GM23338 (cell line): ENCODE measurements at regions not wholly inside any gene's neighbourhood (a gene's known extent, or its start where the extent isn't known, plus 50 kb on each side); places are given as distances from the start of the nearest gene placed in this dataset.
"Not testable (repeated sequence)": the region's sequence is repeated elsewhere in the genome, so short reads cannot be mapped to it uniquely, and the experiment has no call there.

Experiments used
- ATAC-seq: fragments of 200-7000 bp; cut with Tn5 transposase; 3 replicates; pipeline ENCODE4 v1.9.1; 2020
- DNase-seq: peaks from one replicate; pipeline ENCODE4 v3.0.0-alpha.2; 2015; ENCODE audit warnings: low spot score
- H2AFZ ChIP-seq: fragments of 200-600 bp; sonication (generic); 2 replicates; pipeline ENCODE4 v1.8.0; 2016; ENCODE audit warnings: antibody characterized with exemption, mild to moderate bottlenecking, moderate library complexity
- H3F3A ChIP-seq: fragments of 200-600 bp; sonication (generic); replicated peaks from 2 replicates; pipeline ENCODE4 v1.8.0; 2017; ENCODE audit warnings: antibody characterized with exemption, mixed run types, low read depth
- H3K27ac ChIP-seq: fragments of 200-600 bp; sonication (generic); 2 replicates; pipeline ENCODE4 v1.6.1; 2016; ENCODE audit warnings: low read depth
- H3K27me3 ChIP-seq: fragments of 200-600 bp; sonication (generic); 2 replicates; pipeline ENCODE4 v1.8.0; 2016; ENCODE audit warnings: mild to moderate bottlenecking, mixed run types, moderate library complexity; ENCODE audit not compliant: insufficient read depth
- H3K36me3 ChIP-seq: fragments of 200-600 bp; sonication (generic); 2 replicates; pipeline ENCODE4 v1.8.0; 2016; ENCODE audit warnings: mild to moderate bottlenecking; ENCODE audit not compliant: insufficient read depth
- H3K4me1 ChIP-seq: fragments of 200-600 bp; sonication (generic); 2 replicates; pipeline ENCODE4 v1.8.0; 2016; ENCODE audit warnings: mild to moderate bottlenecking, moderate library complexity; ENCODE audit not compliant: insufficient read depth
- H3K4me2 ChIP-seq: fragments of 200-600 bp; sonication (generic); 2 replicates; pipeline ENCODE4 v1.7.1; 2017; ENCODE audit warnings: mixed run types
- H3K4me3 ChIP-seq: fragments of 200-600 bp; sonication (generic); 2 replicates; pipeline ENCODE4 v1.6.1; 2016; ENCODE audit warnings: mixed run types
- H3K79me2 ChIP-seq: fragments of 200-600 bp; sonication (generic); replicated peaks from 2 replicates; pipeline ENCODE4 v1.8.0; 2017; ENCODE audit warnings: mild to moderate bottlenecking; ENCODE audit not compliant: insufficient read depth
- H3K9me2 ChIP-seq: fragments of 200-600 bp; sonication (generic); 2 replicates; pipeline ENCODE4 v1.8.0; 2017; ENCODE audit not compliant: insufficient read depth
- H4K20me1 ChIP-seq: fragments of 200-600 bp; sonication (generic); replicated peaks from 2 replicates; pipeline ENCODE4 v1.8.0; 2017; ENCODE audit warnings: mild to moderate bottlenecking; ENCODE audit not compliant: insufficient read depth
- H3K27ac Mint-ChIP-seq: 2 replicates; pipeline ENCODE4 v1.8.0; 2020; ENCODE audit warnings: inconsistent platforms, mild to moderate bottlenecking, moderate library complexity, mixed read lengths
- H3K27me3 Mint-ChIP-seq: 3 replicates; pipeline ENCODE4 v1.8.0; 2022; ENCODE audit warnings: low read depth, mild to moderate bottlenecking, moderate library complexity, mixed read lengths, inconsistent platforms; ENCODE audit not compliant: insufficient read depth, poor library complexity
- H3K36me3 Mint-ChIP-seq: 3 replicates; pipeline ENCODE4 v1.8.0; 2021; ENCODE audit warnings: low read depth, mild to moderate bottlenecking, inconsistent platforms, moderate library complexity, mixed read lengths
- H3K4me1 Mint-ChIP-seq: 3 replicates; pipeline ENCODE4 v1.8.0; 2020; ENCODE audit warnings: mild to moderate bottlenecking, inconsistent platforms, mixed read lengths
- H3K4me3 Mint-ChIP-seq: 3 replicates; pipeline ENCODE4 v1.8.0; 2021; ENCODE audit warnings: moderate library complexity, mild to moderate bottlenecking, inconsistent platforms, mixed read lengths
- H3K9me3 Mint-ChIP-seq: 3 replicates; pipeline ENCODE4 v1.8.0; 2020; ENCODE audit warnings: moderate library complexity, mild to moderate bottlenecking, inconsistent platforms, mixed read lengths
- CTCF ChIP-seq, 2 experiments: fragments of 200-600 bp in 1 of 2; sonication (generic) in 1 of 2; conservative IDR thresholded peaks; 2 replicates each; pipeline versions ENCODE4 v1.5.1 to v1.6.1; 2016 to 2017; ENCODE audit warnings: antibody characterized with exemption in 2 of 2, low read depth in 2 of 2, mild to moderate bottlenecking in 2 of 2, moderate library complexity in 1 of 2
- JUNB ChIP-seq: IDR thresholded peaks from one replicate; pipeline ENCODE4 v1.6.1; 2016; ENCODE audit warnings: antibody characterized with exemption; ENCODE audit not compliant: unreplicated experiment
- STAT1 ChIP-seq: IDR thresholded peaks from one replicate; pipeline ENCODE4 v1.6.1; 2016; ENCODE audit warnings: antibody characterized with exemption; ENCODE audit not compliant: unreplicated experiment

GRCh38 chr1:31488528-31488927, 75.5 kb downstream of the SERINC2 start (continued):
- TF ChIP-seq CTCF (conservative IDR thresholded peaks at IDR 0.05; ENCODE audit: low read depth in 2 of 2) (no peak), STAT1 (no peak), JUNB (no peak)

- not testable (repeated sequence) for H3F3A ChIP-seq, ATAC-seq, H3K9me2 ChIP-seq, H3K4me3 ChIP-seq, DNase-seq, H3K27me3 Mint-ChIP-seq, H3K27ac ChIP-seq, H3K79me2 ChIP-seq, H3K4me2 ChIP-seq, H3K36me3 Mint-ChIP-seq, H3K36me3 ChIP-seq, H2AFZ ChIP-seq, H3K4me3 Mint-ChIP-seq, H4K20me1 ChIP-seq, H3K27me3 ChIP-seq, H3K27ac Mint-ChIP-seq
- peaks cover 18% of the 10 kb centered on the region for H3K4me1 ChIP-seq
- peaks cover 13% of the 10 kb centered on the region for H3K4me1 Mint-ChIP-seq
- H3K9me3 Mint-ChIP-seq, result peaks cover 13% of the 10 kb centered on the region
Measured at GRCh38 chr1:31489575-31489974, 76.6 kb downstream of the SERINC2 start.

GRCh38 chr1:31490596-31490995, 77.6 kb downstream of the SERINC2 start:
- H3K4me3 ChIP-seq, H3K4me3 Mint-ChIP-seq, H2AFZ ChIP-seq, DNase-seq, H3K27ac Mint-ChIP-seq, H3K79me2 ChIP-seq, H3K36me3 Mint-ChIP-seq, H3K27me3 Mint-ChIP-seq, H3K9me2 ChIP-seq, H3K4me2 ChIP-seq, H3K27me3 ChIP-seq, H3K36me3 ChIP-seq, H3K27ac ChIP-seq, H4K20me1 ChIP-seq, H3K4me1 ChIP-seq, H3K4me1 Mint-ChIP-seq, ATAC-seq, H3F3A ChIP-seq: not testable (repeated sequence)
- peaks cover 13% of the 10 kb centered on the region for H3K9me3 Mint-ChIP-seq

GRCh38 chr1:31495351-31495750, 81.0 kb upstream of the TINAGL1 start:
- H3K9me3 Mint-ChIP-seq, H3K4me1 Mint-ChIP-seq, H3K36me3 Mint-ChIP-seq, H3K27ac Mint-ChIP-seq, H4K20me1 ChIP-seq, H3K36me3 ChIP-seq, H3K4me3 ChIP-seq, H3K4me2 ChIP-seq, ATAC-seq, H3K27me3 Mint-ChIP-seq, H3K4me1 ChIP-seq, H3K79me2 ChIP-seq, H3K27ac ChIP-seq, DNase-seq, H3K9me2 ChIP-seq, H3F3A ChIP-seq, H2AFZ ChIP-seq, H3K27me3 ChIP-seq, H3K4me3 Mint-ChIP-seq: not testable (repeated sequence)

GRCh38 chr1:31495770-31496169, 80.5 kb upstream of the TINAGL1 start:
- not testable (repeated sequence) for ATAC-seq, H3K36me3 Mint-ChIP-seq, H3K9me2 ChIP-seq, H3K4me2 ChIP-seq, H3K27me3 ChIP-seq, H3K4me3 Mint-ChIP-seq, H3K27me3 Mint-ChIP-seq, H3K9me3 Mint-ChIP-seq, H3F3A ChIP-seq, DNase-seq, H3K4me1 ChIP-seq, H4K20me1 ChIP-seq, H3K36me3 ChIP-seq, H3K4me1 Mint-ChIP-seq, H3K27ac ChIP-seq, H2AFZ ChIP-seq, H3K4me3 ChIP-seq, H3K27ac Mint-ChIP-seq, H3K79me2 ChIP-seq
